NB4 (cell line): ENCODE measurements at regions not wholly inside any gene's neighbourhood (a gene's known extent, or its start where the extent isn't known, plus 50 kb on each side); places are given as distances from the start of the nearest gene placed in this dataset.

ENCODE experiments used
- CTCF ChIP-seq: IDR thresholded peaks from one replicate; pipeline ENCODE4 v1.5.1; 2012; ENCODE audit warnings: low read depth, low read length
- MYC ChIP-seq: IDR thresholded peaks from 2 replicates; pipeline ENCODE4 v1.6.1; 2011; ENCODE audit warnings: low read depth, low read length
- POLR2A ChIP-seq: IDR thresholded peaks from 2 replicates; pipeline ENCODE4 v1.6.1; 2011; ENCODE audit warnings: mild to moderate bottlenecking; ENCODE audit not compliant: insufficient read length; ENCODE audit errors: extremely low read depth
- TF ChIP-seq, protein P1 (sequence below): IDR thresholded peaks from 2 replicates; pipeline ENCODE4 v1.6.1; 2011; ENCODE audit warnings: low read depth, low read length

DNA sequence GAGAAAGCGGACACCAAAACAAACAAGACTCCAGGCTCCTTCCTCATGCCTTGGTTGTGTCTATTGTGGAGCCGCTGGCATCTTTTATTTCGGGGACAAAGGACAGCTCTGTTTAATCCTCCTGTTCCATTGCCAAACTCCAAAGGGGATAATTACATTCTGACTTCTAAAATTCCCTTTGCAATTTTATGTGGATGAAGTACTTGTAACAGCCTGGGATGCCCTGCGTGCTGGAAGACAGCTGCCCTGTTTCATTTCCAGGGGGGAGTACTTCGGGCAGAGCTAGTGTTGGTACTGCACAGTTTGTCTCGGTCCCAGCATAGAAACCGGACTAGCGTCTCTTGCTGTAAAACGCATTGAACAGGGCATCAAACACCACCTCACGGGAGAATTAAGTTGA, 90.9 kb downstream of the BAMBI start:
- TF ChIP-seq, protein P1, sequence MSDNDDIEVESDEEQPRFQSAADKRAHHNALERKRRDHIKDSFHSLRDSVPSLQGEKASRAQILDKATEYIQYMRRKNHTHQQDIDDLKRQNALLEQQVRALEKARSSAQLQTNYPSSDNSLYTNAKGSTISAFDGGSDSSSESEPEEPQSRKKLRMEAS: no peak
- TF ChIP-seq POLR2A (no peak), CTCF (no peak), MYC (no peak)
